ENCODE measurements at regions not wholly inside any gene's neighbourhood (a gene's known extent, or its start where the extent isn't known, plus 50 kb on each side); places are given as distances from the start of the nearest gene placed in this dataset.

GRCh38 chr15:36331531-36332275, 247.7 kb upstream of the CDIN1 start:
- TF ChIP-seq EZH2 (IDR thresholded peaks at IDR 0.05; ENCODE audit: borderline replicate concordance, insufficient read depth, low read length, poor library complexity, severe bottlenecking), result no peak
- Histone ChIP-seq H3K36me3 (ENCODE audit: insufficient read depth, low read length) (no peaks in the 10 kb centered on the region), H3K9me3 (ENCODE audit: low read length) (no peaks in the 10 kb centered on the region), H3K4me3 (ENCODE audit: low read length) (no peak overlapping the region), H3K9ac (ENCODE audit: low read length) (no peak overlapping the region), H3F3A (ENCODE audit: insufficient read depth, low read length, poor library complexity, severe bottlenecking) (no peaks in the 10 kb centered on the region), H3K27me3 (ENCODE audit: insufficient read depth, low read depth, low read length) (no peaks in the 10 kb centered on the region), H3K27ac (ENCODE audit: low read length) (no peak overlapping the region), H3K4me2 (ENCODE audit: low read length) (no peak overlapping the region), H4K20me1 (ENCODE audit: insufficient read depth) (no peaks in the 10 kb centered on the region), H3K79me2 (replicated peaks; ENCODE audit: insufficient read depth, low read length) (no peaks in the 10 kb centered on the region), H3K9me2 (ENCODE audit: insufficient read depth, low read length) (no peaks in the 10 kb centered on the region), H2AFZ (ENCODE audit: low read depth, low read length) (no peak overlapping the region)

GRCh38 chr15:36332301-36332700, 247.1 kb upstream of the CDIN1 start:
- H2AFZ ChIP-seq (ENCODE audit: low read depth, low read length), result no peak overlapping the region

More at GRCh38 chr15:36332301-36332700, 247.1 kb upstream of the CDIN1 start:
- Histone ChIP-seq H3K4me2 (ENCODE audit: low read length) (no peak overlapping the region), H3F3A (ENCODE audit: insufficient read depth, low read length, poor library complexity, severe bottlenecking) (no peaks in the 10 kb centered on the region), H3K4me3 (ENCODE audit: low read length) (no peak overlapping the region), H3K27me3 (ENCODE audit: insufficient read depth, low read depth, low read length) (no peaks in the 10 kb centered on the region), H3K9me2 (ENCODE audit: insufficient read depth, low read length) (no peaks in the 10 kb centered on the region), H3K9me3 (ENCODE audit: low read length) (no peaks in the 10 kb centered on the region), H3K36me3 (ENCODE audit: insufficient read depth, low read length) (no peaks in the 10 kb centered on the region), H3K79me2 (replicated peaks; ENCODE audit: insufficient read depth, low read length) (no peaks in the 10 kb centered on the region), H3K27ac (ENCODE audit: low read length) (no peak overlapping the region), H4K20me1 (ENCODE audit: insufficient read depth) (no peaks in the 10 kb centered on the region), H3K9ac (ENCODE audit: low read length) (no peak overlapping the region)
- TF ChIP-seq POLR2AphosphoS5 (IDR thresholded peaks at IDR 0.05), result no peak
- no peak for TF ChIP-seq CTCF (IDR thresholded peaks at IDR 0.05; ENCODE audit: poor library complexity, severe bottlenecking)
- no peak for TF ChIP-seq MXI1 (conservative IDR thresholded peaks at IDR 0.05; ENCODE audit: poor library complexity, severe bottlenecking)
- no peak for TF ChIP-seq REST (IDR thresholded peaks at IDR 0.05; ENCODE audit: borderline replicate concordance)
- no peak for TF ChIP-seq EZH2 (IDR thresholded peaks at IDR 0.05; ENCODE audit: borderline replicate concordance, insufficient read depth, low read length, poor library complexity, severe bottlenecking)
- TF ChIP-seq TAF1 (IDR thresholded peaks at IDR 0.05; ENCODE audit: low read depth), result no peak

Data from neural cell (in vitro differentiated cells).